Effector memory CD8-positive, alpha-beta T cell (primary cell): ENCODE measurements at regions not wholly inside any gene's neighbourhood (a gene's known extent, or its start where the extent isn't known, plus 50 kb on each side); places are given as distances from the start of the nearest gene placed in this dataset.
"Not testable (repeated sequence)": the region's sequence is repeated elsewhere in the genome, so short reads cannot be mapped to it uniquely, and the experiment has no call there.

Experiments
- ATAC-seq: fragments of 150-1000 bp; cut with Tn5 transposase; replicated peaks from 2 replicates; pipeline ENCODE4 v1.10.0; 2021; ENCODE audit warnings: mild to moderate bottlenecking, moderate library complexity
- DNase-seq, 3 experiments: peaks; one replicate each; pipeline ENCODE4 v3.0.0; 2021
- H3K27ac Mint-ChIP-seq, 2 donors: one replicate each; pipeline ENCODE4 v1.8.0; 2022; ENCODE audit warnings: mild to moderate bottlenecking in 2 of 2, mixed read lengths in 2 of 2, moderate library complexity in 2 of 2
- H3K27me3 Mint-ChIP-seq, 2 donors: one replicate each; pipeline ENCODE4 v1.8.0; 2022; ENCODE audit warnings: mixed read lengths in 2 of 2
- H3K36me3 Mint-ChIP-seq: one replicate; pipeline ENCODE4 v1.8.0; 2022; ENCODE audit warnings: mild to moderate bottlenecking, moderate library complexity, mixed read lengths; ENCODE audit not compliant: insufficient read depth
- H3K4me1 Mint-ChIP-seq, 2 donors: one replicate each; pipeline ENCODE4 v1.8.0; 2022; ENCODE audit warnings: low read depth in 2 of 2, mixed read lengths in 2 of 2
- H3K4me3 Mint-ChIP-seq, 2 donors: one replicate each; pipeline ENCODE4 v1.8.0; 2022; ENCODE audit warnings: mild to moderate bottlenecking in 2 of 2, mixed read lengths in 2 of 2, moderate library complexity in 2 of 2
- H3K9me3 Mint-ChIP-seq, 2 donors: one replicate each; pipeline ENCODE4 v1.8.0; 2022; ENCODE audit warnings: mixed read lengths in 2 of 2

GRCh38 chr20:25867776-25868649, 171.4 kb upstream of the ZNF337 start:
- Mint-ChIP-seq H3K9me3 (no peaks in the 10 kb centered on the region), H3K27ac (no peak overlapping the region), H3K4me3 (peak overlapping the region; percentile 28 to 60), H3K36me3 (peaks cover 8% of the 10 kb centered on the region), H3K4me1 (peaks cover 21 to 33% of the 10 kb centered on the region in 2 donors), H3K27me3 (peaks cover 48 to 49% of the 10 kb centered on the region in 2 donors)
- ATAC-seq (peak; percentile 78), DNase-seq (peak; percentile 31 to 60 (median 51))

- H3K4me3 Mint-ChIP-seq = peak overlapping the region; percentile 28 to 60
- H3K9me3 Mint-ChIP-seq, ATAC-seq, H3K27ac Mint-ChIP-seq, DNase-seq: not testable (repeated sequence)
- H3K4me1 Mint-ChIP-seq = peaks cover 28 to 38% of the 10 kb centered on the region in 2 donors
- H3K36me3 Mint-ChIP-seq = peaks cover 15% of the 10 kb centered on the region
- peaks cover 53 to 56% of the 10 kb centered on the region in 2 donors for H3K27me3 Mint-ChIP-seq
Measured at GRCh38 chr20:25867015-25867775, 170.5 kb upstream of the ZNF337 start.

GRCh38 chr20:25865715-25866656, 169.3 kb upstream of the ZNF337 start:
- DNase-seq (peak; percentile 35 to 66 (median 63)), ATAC-seq (peak; percentile 57)
- Mint-ChIP-seq H3K27ac (peak overlapping the region in 1 of 2 donors; percentile 61), H3K4me3 (peak overlapping the region; percentile 23 to 35), H3K9me3 (no peaks in the 10 kb centered on the region), H3K36me3 (peaks cover 21% of the 10 kb centered on the region), H3K4me1 (peaks cover 32 to 45% of the 10 kb centered on the region in 2 donors), H3K27me3 (peaks cover 61 to 66% of the 10 kb centered on the region in 2 donors)

GRCh38 chr20:25864963-25865714, 168.5 kb upstream of the ZNF337 start:
- not testable (repeated sequence) for DNase-seq, ATAC-seq, H3K9me3 Mint-ChIP-seq
- Mint-ChIP-seq H3K4me1 (peaks cover 40 to 50% of the 10 kb centered on the region in 2 donors), H3K27me3 (peaks cover 70 to 74% of the 10 kb centered on the region in 2 donors), H3K4me3 (peak overlapping the region; percentile 23 to 35), H3K27ac (peak overlapping the region in 1 of 2 donors; percentile 61), H3K36me3 (peaks cover 29% of the 10 kb centered on the region)

GRCh38 chr20:25864326-25864962, 167.8 kb upstream of the ZNF337 start:
- peak overlapping the region; percentile 35 to 69 for H3K4me3 Mint-ChIP-seq
- no peak for DNase-seq

GRCh38 chr20:25863536-25864325, 167.1 kb upstream of the ZNF337 start:
- Mint-ChIP-seq H3K9me3 (no peaks in the 10 kb centered on the region), H3K36me3 (peaks cover 32% of the 10 kb centered on the region), H3K27me3 (peaks cover 78 to 80% of the 10 kb centered on the region in 2 donors), H3K4me1 (peaks cover 42 to 54% of the 10 kb centered on the region in 2 donors), H3K4me3 (peak overlapping the region; percentile 69 to 76), H3K27ac (no peak overlapping the region)
- DNase-seq = no peak
- no peak for ATAC-seq

More at GRCh38 chr20:25864326-25864962, 167.8 kb upstream of the ZNF337 start:
- H3K4me1 Mint-ChIP-seq = peaks cover 42 to 50% of the 10 kb centered on the region in 2 donors
- no peaks in the 10 kb centered on the region for H3K9me3 Mint-ChIP-seq
- peak overlapping the region in 1 of 2 donors; percentile 61 for H3K27ac Mint-ChIP-seq
- no peak for ATAC-seq
- peaks cover 77 to 80% of the 10 kb centered on the region in 2 donors for H3K27me3 Mint-ChIP-seq
- H3K36me3 Mint-ChIP-seq = peaks cover 29% of the 10 kb centered on the region

- ATAC-seq (peak; percentile 39), DNase-seq (peak; percentile 60 to 82 (median 81))
- Mint-ChIP-seq H3K4me3 (peak overlapping the region; percentile 66 to 76), H3K4me1 (peaks cover 42 to 55% of the 10 kb centered on the region in 2 donors), H3K27me3 (peaks cover 82% of the 10 kb centered on the region in 2 donors), H3K36me3 (peaks cover 34% of the 10 kb centered on the region), H3K27ac (peak overlapping the region in 1 of 2 donors; percentile 4)
- H3K9me3 Mint-ChIP-seq = not testable (repeated sequence)
Measured at GRCh38 chr20:25862967-25863530, 166.4 kb upstream of the ZNF337 start.

GRCh38 chr20:25860531-25861150, 164.0 kb upstream of the ZNF337 start:
- DNase-seq (no peak), ATAC-seq (no peak)
- Mint-ChIP-seq H3K4me3 (peak overlapping the region; percentile 66 to 76), H3K36me3 (peaks cover 36% of the 10 kb centered on the region), H3K27ac (peak overlapping the region in 1 of 2 donors; percentile 46), H3K9me3 (no peaks in the 10 kb centered on the region), H3K27me3 (peaks cover 83 to 84% of the 10 kb centered on the region in 2 donors), H3K4me1 (peaks cover 34 to 47% of the 10 kb centered on the region in 2 donors)

- peaks cover 83 to 84% of the 10 kb centered on the region in 2 donors for H3K27me3 Mint-ChIP-seq
- DNase-seq (peak; percentile 56 to 67 (median 66)), ATAC-seq (peak; percentile 64)
- H3K9me3 Mint-ChIP-seq = no peaks in the 10 kb centered on the region
- H3K4me1 Mint-ChIP-seq = peaks cover 26 to 40% of the 10 kb centered on the region in 2 donors
- peak overlapping the region; percentile 66 to 76 for H3K4me3 Mint-ChIP-seq
- peaks cover 36% of the 10 kb centered on the region for H3K36me3 Mint-ChIP-seq
- H3K27ac Mint-ChIP-seq = peak overlapping the region in 1 of 2 donors; percentile 46
Measured at GRCh38 chr20:25859649-25860530, 163.2 kb upstream of the ZNF337 start.
